Loucy (cell line): ENCODE measurements at regions not wholly inside any gene's neighbourhood (a gene's known extent, or its start where the extent isn't known, plus 50 kb on each side); places are given as distances from the start of the nearest gene placed in this dataset.

Source experiments
- H2AFZ ChIP-seq: fragments of 200-600 bp; sonication (generic); 2 replicates; pipeline ENCODE4 v1.6.0; 2016; ENCODE audit warnings: antibody characterized with exemption, mild to moderate bottlenecking, low read length, moderate library complexity
- H3F3A ChIP-seq: fragments of 200-600 bp; 2 replicates; pipeline ENCODE4 v1.6.0; 2016; ENCODE audit warnings: antibody characterized with exemption, low read depth, mild to moderate bottlenecking
- H3K27me3 ChIP-seq: fragments of 200-600 bp; sonication (generic); 2 replicates; pipeline ENCODE4 v1.6.1; 2014; ENCODE audit warnings: low read length, mild to moderate bottlenecking; ENCODE audit not compliant: insufficient read depth, poor library complexity, severe bottlenecking
- H3K36me3 ChIP-seq: fragments of 200-600 bp; sonication (generic); 2 replicates; pipeline ENCODE4 v1.6.1; 2016; ENCODE audit warnings: low read length; ENCODE audit not compliant: insufficient read depth
- H3K4me1 ChIP-seq: fragments of 200-600 bp; sonication (generic); 2 replicates; pipeline ENCODE4 v1.5.1; 2014; ENCODE audit warnings: low read length, mild to moderate bottlenecking; ENCODE audit not compliant: insufficient read depth, poor library complexity, severe bottlenecking
- H3K4me2 ChIP-seq: fragments of 200-600 bp; sonication (generic); 2 replicates; pipeline ENCODE4 v1.6.0; 2014; ENCODE audit warnings: antibody characterized with exemption, low read length, low read depth, mild to moderate bottlenecking; ENCODE audit not compliant: poor library complexity, severe bottlenecking
- H3K4me3 ChIP-seq: fragments of 200-600 bp; sonication (generic); 2 replicates; pipeline ENCODE4 v1.5.1; 2014; ENCODE audit warnings: low read length, mild to moderate bottlenecking, mixed read lengths; ENCODE audit not compliant: poor library complexity, severe bottlenecking
- H3K79me2 ChIP-seq: fragments of 200-600 bp; sonication (generic); 2 replicates; pipeline ENCODE4 v1.6.1; 2014; ENCODE audit warnings: low read length; ENCODE audit not compliant: insufficient read depth
- H3K9ac ChIP-seq: fragments of 200-600 bp; sonication (generic); 2 replicates; pipeline ENCODE4 v1.6.0; 2014; ENCODE audit warnings: mild to moderate bottlenecking, low read depth, low read length, moderate library complexity; ENCODE audit not compliant: poor library complexity, severe bottlenecking
- H3K9me2 ChIP-seq: fragments of 200-600 bp; sonication (generic); replicated peaks from 2 replicates; pipeline ENCODE4 v1.6.1; 2016; ENCODE audit warnings: low read depth, low read length, mixed read lengths
- H3K9me3 ChIP-seq: fragments of 200-600 bp; sonication (generic); 2 replicates; pipeline ENCODE4 v1.6.1; 2014; ENCODE audit warnings: mild to moderate bottlenecking, antibody characterized with exemption, low read length, low read depth; ENCODE audit not compliant: insufficient read depth
- H4K20me1 ChIP-seq: fragments of 200-600 bp; sonication (generic); 2 replicates; pipeline ENCODE4 v1.6.0; 2014; ENCODE audit warnings: antibody characterized with exemption, low read length, mild to moderate bottlenecking; ENCODE audit not compliant: insufficient read depth, poor library complexity, severe bottlenecking
- EZH2phosphoT487 ChIP-seq: fragments of 200-600 bp; IDR thresholded peaks from 2 replicates; pipeline ENCODE4 v1.6.1; 2018; ENCODE audit warnings: antibody characterized with exemption, mild to moderate bottlenecking, moderate library complexity, borderline replicate concordance
- TF ChIP-seq, protein P1 (sequence below): fragments of 200-600 bp; sonication (generic); conservative IDR thresholded peaks from 2 replicates; pipeline ENCODE4 v1.5.1; 2014; ENCODE audit warnings: mild to moderate bottlenecking, antibody characterized with exemption, low read length

DNA sequence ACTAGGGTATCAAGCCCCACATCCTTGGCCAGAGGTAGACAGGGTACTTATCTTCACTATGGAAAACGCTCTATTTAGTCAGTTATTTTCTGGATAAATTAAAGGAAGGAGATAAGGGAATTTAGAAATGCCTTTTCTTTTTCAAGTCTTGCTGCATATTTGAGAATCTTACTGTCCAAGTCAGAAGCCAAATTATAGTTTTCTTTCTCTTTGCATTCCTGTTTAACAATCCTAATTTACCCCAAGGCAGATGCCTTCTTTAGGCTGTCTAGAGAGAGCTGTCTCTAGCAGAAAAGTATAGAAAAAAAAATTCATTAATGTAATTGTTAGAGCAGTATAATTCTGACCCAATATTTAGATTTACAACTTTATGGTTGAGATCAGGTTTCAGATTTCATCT lies 64.4 kb upstream of the TBC1D5 start:
- H3K4me1 ChIP-seq, result peaks cover 45% of the 10 kb centered on the region
- no peaks in the 10 kb centered on the region for H3K79me2 ChIP-seq
- no peaks in the 10 kb centered on the region for H3F3A ChIP-seq
- no peak overlapping the region for H3K9ac ChIP-seq
- H3K4me3 ChIP-seq, result no peak overlapping the region
- TF ChIP-seq, protein P1, sequence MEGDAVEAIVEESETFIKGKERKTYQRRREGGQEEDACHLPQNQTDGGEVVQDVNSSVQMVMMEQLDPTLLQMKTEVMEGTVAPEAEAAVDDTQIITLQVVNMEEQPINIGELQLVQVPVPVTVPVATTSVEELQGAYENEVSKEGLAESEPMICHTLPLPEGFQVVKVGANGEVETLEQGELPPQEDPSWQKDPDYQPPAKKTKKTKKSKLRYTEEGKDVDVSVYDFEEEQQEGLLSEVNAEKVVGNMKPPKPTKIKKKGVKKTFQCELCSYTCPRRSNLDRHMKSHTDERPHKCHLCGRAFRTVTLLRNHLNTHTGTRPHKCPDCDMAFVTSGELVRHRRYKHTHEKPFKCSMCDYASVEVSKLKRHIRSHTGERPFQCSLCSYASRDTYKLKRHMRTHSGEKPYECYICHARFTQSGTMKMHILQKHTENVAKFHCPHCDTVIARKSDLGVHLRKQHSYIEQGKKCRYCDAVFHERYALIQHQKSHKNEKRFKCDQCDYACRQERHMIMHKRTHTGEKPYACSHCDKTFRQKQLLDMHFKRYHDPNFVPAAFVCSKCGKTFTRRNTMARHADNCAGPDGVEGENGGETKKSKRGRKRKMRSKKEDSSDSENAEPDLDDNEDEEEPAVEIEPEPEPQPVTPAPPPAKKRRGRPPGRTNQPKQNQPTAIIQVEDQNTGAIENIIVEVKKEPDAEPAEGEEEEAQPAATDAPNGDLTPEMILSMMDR, result no peak
- no peak for TF ChIP-seq EZH2phosphoT487
- H4K20me1 ChIP-seq, result no peaks in the 10 kb centered on the region
- H3K9me2 ChIP-seq, result no peaks in the 10 kb centered on the region
- no peaks in the 10 kb centered on the region for H3K27me3 ChIP-seq
- H3K4me2 ChIP-seq, result no peak overlapping the region
- H2AFZ ChIP-seq, result no peak overlapping the region
- H3K36me3 ChIP-seq, result no peaks in the 10 kb centered on the region
- H3K9me3 ChIP-seq, result no peaks in the 10 kb centered on the region

GRCh38 chr3:17806201-17806600 lies 63.8 kb upstream of the TBC1D5 start:
- Histone ChIP-seq H3K4me1 (peaks cover 42% of the 10 kb centered on the region), H3K79me2 (no peaks in the 10 kb centered on the region), H2AFZ (no peak overlapping the region), H3K9me3 (no peaks in the 10 kb centered on the region), H4K20me1 (no peaks in the 10 kb centered on the region), H3K4me3 (no peak overlapping the region), H3K4me2 (no peak overlapping the region), H3K9ac (no peak overlapping the region), H3F3A (no peaks in the 10 kb centered on the region), H3K27me3 (no peaks in the 10 kb centered on the region), H3K9me2 (no peaks in the 10 kb centered on the region), H3K36me3 (no peaks in the 10 kb centered on the region)
- TF ChIP-seq, protein P1, result no peak
- no peak for TF ChIP-seq EZH2phosphoT487

- peaks cover 35% of the 10 kb centered on the region for H3K4me1 ChIP-seq
- H2AFZ ChIP-seq, result no peak overlapping the region
- H3K9ac ChIP-seq, result no peak overlapping the region
- no peaks in the 10 kb centered on the region for H3K36me3 ChIP-seq
- no peak overlapping the region for H3K4me3 ChIP-seq
- no peaks in the 10 kb centered on the region for H3K79me2 ChIP-seq
- no peaks in the 10 kb centered on the region for H3K9me3 ChIP-seq
- H3K4me2 ChIP-seq, result no peak overlapping the region
- no peaks in the 10 kb centered on the region for H4K20me1 ChIP-seq
- H3K27me3 ChIP-seq, result no peaks in the 10 kb centered on the region
- TF ChIP-seq, protein P1, result no peak
- TF ChIP-seq EZH2phosphoT487, result no peak
- no peaks in the 10 kb centered on the region for H3K9me2 ChIP-seq
- no peaks in the 10 kb centered on the region for H3F3A ChIP-seq
These were observed 63.1 kb upstream of the TBC1D5 start for GRCh38 chr3:17805461-17805940.
